ENCODE measurements at regions not wholly inside any gene's neighbourhood (a gene's known extent, or its start where the extent isn't known, plus 50 kb on each side); places are given as distances from the start of the nearest gene placed in this dataset.

GRCh38 chr17:70736375-70736957 lies 567.1 kb downstream of the KCNJ2 start:
- ChIA-PET CTCF (no interaction called here), POLR2A (ENCODE audit: unreplicated experiment) (no interaction called here)
- ATAC-seq (ENCODE audit: low read depth) (no peak), DNase-seq (no peak)
- Histone ChIP-seq H2AFZ (replicated peaks; ENCODE audit: low read length, poor library complexity) (no peak overlapping the region), H3K18ac (ENCODE audit: low read depth, low read length) (no peak overlapping the region), H3K4me1 (ENCODE audit: control insufficient read depth, insufficient read depth, low read length) (no peaks in the 10 kb centered on the region), H2BK15ac (ENCODE audit: low read depth, low read length) (no peak overlapping the region), H4K5ac (ENCODE audit: low read depth, low read length) (no peak overlapping the region), H3K9ac (ENCODE audit: low read depth, low read length) (no peak overlapping the region), H3K23ac (ENCODE audit: low read depth, low read length) (no peak overlapping the region), H2BK5ac (ENCODE audit: low read depth, low read length, poor library complexity, severe bottlenecking) (no peak overlapping the region), H3K4me3 (ENCODE audit: insufficient read depth, low read depth, low read length) (no peak overlapping the region), H3K9me3 (ENCODE audit: control insufficient read depth, insufficient read depth, low read length) (no peaks in the 10 kb centered on the region), H3K4ac (ENCODE audit: low read depth, low read length) (no peak overlapping the region), H3K14ac (replicated peaks; ENCODE audit: low read depth, low read length) (no peak overlapping the region), H3K4me2 (ENCODE audit: low read depth, low read length) (no peak overlapping the region), H2BK120ac (ENCODE audit: low read depth, low read length) (no peak overlapping the region), H3K27ac (ENCODE audit: insufficient read depth, low read length) (no peak overlapping the region), H2BK20ac (ENCODE audit: low read depth, low read length) (no peak overlapping the region), H2AK9ac (replicated peaks; ENCODE audit: low read depth, low read length, poor library complexity) (no peak overlapping the region), H3K9me1 (ENCODE audit: insufficient read depth, low read length) (no peaks in the 10 kb centered on the region), H3K36me3 (ENCODE audit: control insufficient read depth, insufficient read depth, low read length) (no peaks in the 10 kb centered on the region), H3K27me3 (ENCODE audit: control insufficient read depth, insufficient read depth, low read length) (no peaks in the 10 kb centered on the region), H4K91ac (ENCODE audit: insufficient read depth, low read depth, low read length) (no peak overlapping the region), H3K79me1 (ENCODE audit: low read depth in 1 of 2, low read length in 2 of 2) (no peaks in the 10 kb centered on the region), H2AK5ac (ENCODE audit: low read depth, low read length) (no peak overlapping the region), H3K56ac (ENCODE audit: extremely low read depth, insufficient read depth, low read length) (no peak overlapping the region), H4K20me1 (ENCODE audit: insufficient read depth, low read length) (no peaks in the 10 kb centered on the region), H4K8ac (ENCODE audit: low read depth in 2 of 2, low read length in 2 of 2) (no peak overlapping the region)
- dilution Hi-C loops (cut with HindIII; ENCODE audit: low sequenced_read_pairs, unreplicated experiment) (no loop called here), in situ Hi-C loops (cut with MboI; ENCODE audit: low sequenced_read_pairs) (no loop called here), intact Hi-C loops (cut with micrococcal nuclease) (no loop called here)
- no CpG with 5 or more reads among the region's 4 CpGs for WGBS, 2 experiments (ENCODE audit: extremely low coverage in 2 of 2, insufficient read length in 1 of 2)
- BruUV-seq (replicated peaks), result no TSS peak
- TF ChIP-seq SMC3 (IDR thresholded peaks at IDR 0.05; ENCODE audit: low read depth, low read length) (no peak), RCOR1 (IDR thresholded peaks at IDR 0.05; ENCODE audit: insufficient replicate concordance, low read length) (no peak), RFX5 (IDR thresholded peaks at IDR 0.05; ENCODE audit: low read depth, low read length) (no peak), RAD21 (IDR thresholded peaks at IDR 0.05; ENCODE audit: low read length) (no peak), POLR2A (IDR thresholded peaks at IDR 0.05; ENCODE audit: low read depth, low read length) (no peak), USF2 (IDR thresholded peaks at IDR 0.05; ENCODE audit: low read depth, low read length) (no peak), CTCF (conservative IDR thresholded peaks at IDR 0.05; ENCODE audit: low read depth, low read length) (no peak), MAFK (IDR thresholded peaks at IDR 0.05; ENCODE audit: low read depth, low read length) (no peak), NFE2L2 (IDR thresholded peaks at IDR 0.05; ENCODE audit: low read depth, low read length) (no peak), CHD1 (IDR thresholded peaks at IDR 0.05; ENCODE audit: low read depth, low read length) (no peak), FOS (IDR thresholded peaks at IDR 0.05; ENCODE audit: low read depth, low read length) (no peak), MAZ (IDR thresholded peaks at IDR 0.05; ENCODE audit: borderline replicate concordance, low read depth, low read length) (no peak), CEBPB (IDR thresholded peaks at IDR 0.05; ENCODE audit: low read depth, low read length) (no peak), ELK1 (IDR thresholded peaks at IDR 0.05; ENCODE audit: borderline replicate concordance, low read depth, low read length) (no peak), BHLHE40 (IDR thresholded peaks at IDR 0.05; ENCODE audit: low read depth, low read length) (no peak), MXI1 (IDR thresholded peaks at IDR 0.05; ENCODE audit: borderline replicate concordance, low read depth, low read length) (no peak)

Measured in IMR-90 (cell line).